HepG2 (cell line): ENCODE measurements at regions not wholly inside any gene's neighbourhood (a gene's known extent, or its start where the extent isn't known, plus 50 kb on each side); places are given as distances from the start of the nearest gene placed in this dataset.

ENCODE experiments used
- ATAC-seq: fragments of 200-7000 bp; cut with Tn5 transposase; 3 replicates; pipeline ENCODE4 v1.9.1; 2020; ENCODE audit warnings: mild to moderate bottlenecking, moderate library complexity
- BruUV-seq: library from RNA; stranded (reverse); fragments of 400-500 nt; replicated peaks from 2 replicates; lab custom pipeline; 2021; lab: Mats Ljungman, UMichigan
- CTCF ChIA-PET: fragments of 300-600 bp; formaldehyde crosslinking; extraction: SDS; loops from one replicate; lab custom pipeline; 2021; ENCODE audit warnings: low total read pairs, inconsistent platforms, low intra/inter-chr PET ratio; lab: Yijun Ruan, JAX
- POLR2A ChIA-PET: fragments of 350-600 bp; sonication (Branson Sonifier 250); formaldehyde crosslinking; loops from one replicate; lab custom pipeline; 2020; ENCODE audit warnings: antibody characterized with exemption, inconsistent platforms; lab: Yijun Ruan, JAX
- DNase-seq: peaks from one replicate; pipeline ENCODE4 v3.0.0-alpha.2; 2015; ENCODE audit warnings: low spot score
- FAIRE-seq: peaks from 3 replicates; lab custom pipeline; 2011; peaks lifted over from hg19 to GRCh38; lab: Jason Lieb, UNC
- H2AFZ ChIP-seq: one replicate; pipeline ENCODE4 v1.6.1; 2011; ENCODE audit warnings: low read length, inconsistent platforms
- H3K27ac ChIP-seq: fragments of 300-600 bp; 3 replicates; pipeline ENCODE4 v1.8.0; 2011; ENCODE audit warnings: mixed run types, mild to moderate bottlenecking, mixed read lengths, low read length, inconsistent platforms; ENCODE audit not compliant: insufficient read depth; ENCODE audit errors: extremely low read length
- H3K27me3 ChIP-seq, 2 experiments: fragments of 200-600 bp in 1 of 2; 2 replicates in 1 of 2; 3 replicates in 1 of 2; pipeline versions ENCODE4 v1.6.0 to v1.8.0; 2011; ENCODE audit warnings: low read length in 2 of 2, mild to moderate bottlenecking in 2 of 2, moderate library complexity in 2 of 2, inconsistent platforms in 1 of 2; ENCODE audit not compliant: insufficient read depth in 2 of 2, control insufficient read depth in 1 of 2
- H3K36me3 ChIP-seq, 2 experiments: fragments of 200-600 bp in 1 of 2; replicated peaks in 1 of 2; 2 replicates in 1 of 2; 3 replicates in 1 of 2; pipeline versions ENCODE4 v1.5.1 to v1.8.0; 2011; ENCODE audit warnings: low read length in 2 of 2, inconsistent platforms in 1 of 2; ENCODE audit not compliant: insufficient read depth in 2 of 2, control insufficient read depth in 1 of 2
- H3K4me1 ChIP-seq: 2 replicates; pipeline ENCODE4 v1.5.1; 2012; ENCODE audit warnings: low read length, inconsistent platforms; ENCODE audit not compliant: insufficient read depth
- H3K4me2 ChIP-seq: 2 replicates; pipeline ENCODE4 v1.6.0; 2011; ENCODE audit warnings: low read depth, low read length, inconsistent platforms
- H3K4me3 ChIP-seq, 3 experiments: fragments of 200-600 bp in 1 of 3; sonication (generic), shearing (Covaris generic) in 1 of 3; replicated peaks in 1 of 3; 2 replicates each; pipeline ENCODE4 v1.5.1; 2011 to 2016; ENCODE audit warnings: low read length in 3 of 3, inconsistent platforms in 2 of 3, low read depth in 2 of 3, mild to moderate bottlenecking in 2 of 3, control low read depth in 1 of 3, mixed read lengths in 1 of 3; ENCODE audit not compliant: insufficient read depth in 1 of 3
- H3K79me2 ChIP-seq: one replicate; pipeline ENCODE4 v1.6.1; 2011; ENCODE audit warnings: low read length, inconsistent platforms; ENCODE audit not compliant: insufficient read depth
- H3K9ac ChIP-seq: 2 replicates; pipeline ENCODE4 v1.6.0; 2011; ENCODE audit warnings: mild to moderate bottlenecking, low read depth, low read length, inconsistent platforms; ENCODE audit not compliant: insufficient read depth
- H3K9me3 ChIP-seq: 2 replicates; pipeline ENCODE4 v1.5.1; 2012; ENCODE audit warnings: mild to moderate bottlenecking, low read length
- H4K20me1 ChIP-seq: 2 replicates; pipeline ENCODE4 v1.6.0; 2011; ENCODE audit warnings: inconsistent platforms, mild to moderate bottlenecking, low read length, moderate library complexity; ENCODE audit not compliant: insufficient read depth
- CHD4 ChIP-seq: fragments of 200-600 bp; sonication (generic); IDR thresholded peaks from 2 replicates; pipeline ENCODE4 v1.7.0; 2017; ENCODE audit warnings: mild to moderate bottlenecking, low read length, borderline replicate concordance
- HNRNPL ChIP-seq: fragments of 200-400 bp; formaldehyde crosslinking; IDR thresholded peaks from 2 replicates; pipeline ENCODE4 v1.6.1; 2017; ENCODE audit warnings: mild to moderate bottlenecking, low read depth, low read length
- HNRNPLL ChIP-seq: fragments of 200-400 bp; formaldehyde crosslinking; IDR thresholded peaks from 2 replicates; pipeline ENCODE4 v1.6.1; 2017; ENCODE audit warnings: mild to moderate bottlenecking, low read depth, low read length; ENCODE audit not compliant: poor library complexity, severe bottlenecking
- KDM5A ChIP-seq: fragments of 200-600 bp; sonication (generic); IDR thresholded peaks from 2 replicates; pipeline ENCODE4 v1.7.0; 2018; ENCODE audit warnings: antibody characterized with exemption, mild to moderate bottlenecking, low read length, borderline replicate concordance
- NAIF1 ChIP-seq: sonication (generic); formaldehyde crosslinking; IDR thresholded peaks from 2 replicates; pipeline ENCODE4 v1.5.0; 2020; ENCODE audit warnings: mild to moderate bottlenecking, missing genetic modification reagents, borderline replicate concordance
- NCOA1 ChIP-seq: sonication (generic); formaldehyde crosslinking; IDR thresholded peaks from 2 replicates; pipeline ENCODE4 v1.9.0; 2021; ENCODE audit warnings: missing genetic modification reagents
- POLR2A ChIP-seq, 2 experiments: IDR thresholded peaks; 2 replicates each; pipeline ENCODE4 v1.6.1; 2011; ENCODE audit warnings: low read depth in 2 of 2, low read length in 2 of 2, mild to moderate bottlenecking in 1 of 2, moderate library complexity in 1 of 2; ENCODE audit not compliant: insufficient read depth in 1 of 2
- ZNF224 ChIP-seq: sonication (generic); formaldehyde crosslinking; IDR thresholded peaks from 2 replicates; pipeline ENCODE4 v1.5.0; 2020; ENCODE audit warnings: mild to moderate bottlenecking, missing genetic modification reagents
- ZNF234 ChIP-seq: sonication (generic); formaldehyde crosslinking; conservative IDR thresholded peaks from 2 replicates; pipeline ENCODE4 v1.5.1; 2020; ENCODE audit warnings: mild to moderate bottlenecking, missing genetic modification reagents
- ZNF431 ChIP-seq: sonication (generic); formaldehyde crosslinking; IDR thresholded peaks from 2 replicates; pipeline ENCODE4 v1.9.0; 2022; ENCODE audit warnings: missing genetic modification reagents, low read depth, mild to moderate bottlenecking, borderline replicate concordance
- ZNF709 ChIP-seq: sonication (generic); formaldehyde crosslinking; IDR thresholded peaks from 2 replicates; pipeline ENCODE4 v1.5.0; 2020; ENCODE audit warnings: mild to moderate bottlenecking, missing genetic modification reagents
- WGBS: methylation state at CpG from one replicate; pipeline ENCODE4 v1.1.6; 2017; ENCODE audit warnings: low lambda C conversion rate; 5-methylcytosine and 5-hydroxymethylcytosine counted together
- in situ Hi-C: cut with HindIII; loops from 2 replicates; pipeline ENCODE4 v1.10.0; 2017; ENCODE audit warnings: low pct_unique_long_range_greater_than_20kb; ENCODE audit not compliant: extremely low pct_ligation_motif_present
- intact Hi-C: fragments of 100-400 bp; cut with micrococcal nuclease; formaldehyde crosslinking; loops from one replicate; pipeline ENCODE4 v1.10.0; 2022; ENCODE audit not compliant: unreplicated experiment
- TF ChIP-seq, protein P1 (sequence below): sonication (generic); formaldehyde crosslinking; IDR thresholded peaks from 2 replicates; pipeline ENCODE4 v1.4.0; 2020; ENCODE audit warnings: missing genetic modification reagents

GRCh38 chr13:102993348-102993747 lies 72.9 kb downstream of the SLC10A2 start:
- no peaks in the 10 kb centered on the region for H3K36me3 ChIP-seq
- ChIA-PET CTCF (no interaction called here), POLR2A (no interaction called here)
- H3K9ac ChIP-seq: no peak overlapping the region
- intact Hi-C loops (no loop called here), in situ Hi-C loops (no loop called here)
- no peaks in the 10 kb centered on the region for H3K79me2 ChIP-seq
- ATAC-seq (no peak), FAIRE-seq (no peak), DNase-seq (no peak)
- no peak overlapping the region for H3K4me2 ChIP-seq
- H3K4me3 ChIP-seq: no peak overlapping the region
- BruUV-seq: no TSS peak
- no peaks in the 10 kb centered on the region for H3K4me1 ChIP-seq
- 8% methylated on average over 2 of the region's 2 CpGs for WGBS
- peaks cover 23% of the 10 kb centered on the region for H3K9me3 ChIP-seq
- H2AFZ ChIP-seq: no peak overlapping the region
- H4K20me1 ChIP-seq: no peaks in the 10 kb centered on the region
- H3K27me3 ChIP-seq: no peaks in the 10 kb centered on the region
- TF ChIP-seq NCOA1 (CRISPR knock-in tag) (no peak), KDM5A (no peak), ZNF709 (no peak), NAIF1 (no peak), ZNF234 (CRISPR knock-in tag) (no peak), HNRNPL (no peak), HNRNPLL (no peak), ZNF224 (CRISPR knock-in tag) (no peak), CHD4 (no peak), POLR2A (IDR thresholded peaks at IDR 0.05; ENCODE audit: insufficient read depth in 1 of 2, low read depth in 2 of 2, low read length in 2 of 2) (no peak), ZNF431 (CRISPR knock-in tag) (no peak)
- TF ChIP-seq, protein P1, sequence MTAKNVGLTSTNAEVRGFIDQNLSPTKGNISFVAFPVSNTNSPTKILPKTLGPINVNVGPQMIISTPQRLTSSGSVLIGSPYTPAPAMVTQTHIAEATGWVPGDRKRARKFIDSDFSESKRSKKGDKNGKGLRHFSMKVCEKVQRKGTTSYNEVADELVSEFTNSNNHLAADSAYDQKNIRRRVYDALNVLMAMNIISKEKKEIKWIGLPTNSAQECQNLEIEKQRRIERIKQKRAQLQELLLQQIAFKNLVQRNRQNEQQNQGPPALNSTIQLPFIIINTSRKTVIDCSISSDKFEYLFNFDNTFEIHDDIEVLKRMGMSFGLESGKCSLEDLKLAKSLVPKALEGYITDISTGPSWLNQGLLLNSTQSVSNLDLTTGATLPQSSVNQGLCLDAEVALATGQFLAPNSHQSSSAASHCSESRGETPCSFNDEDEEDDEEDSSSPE (CRISPR knock-in tag): no peak
- H3K27ac ChIP-seq: no peak overlapping the region
